ENCODE measurements at regions not wholly inside any gene's neighbourhood (a gene's known extent, or its start where the extent isn't known, plus 50 kb on each side); places are given as distances from the start of the nearest gene placed in this dataset.

DNA sequence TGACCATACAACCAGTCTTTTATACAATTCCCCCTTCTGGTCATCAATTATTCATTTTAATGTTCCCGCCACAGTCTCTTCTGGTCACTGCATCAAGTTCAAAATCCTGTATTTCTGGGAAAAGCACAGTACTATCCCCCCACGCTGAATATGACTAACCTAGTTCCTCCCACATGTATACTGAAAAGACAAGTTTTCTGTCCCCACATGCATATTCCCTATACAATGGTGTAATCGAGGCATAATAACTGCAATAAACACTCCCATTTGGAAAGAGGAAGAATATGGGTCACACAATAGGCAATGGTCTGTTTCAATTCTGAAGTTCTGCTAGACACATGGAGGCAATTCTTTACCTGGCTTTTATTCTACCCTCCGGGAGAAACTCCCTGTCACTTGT lies 344.9 kb downstream of the EFNA5 start:
- no peak overlapping the region for H3K4me2 ChIP-seq (ENCODE audit: low read length)
- H3K4me3 ChIP-seq (ENCODE audit: low read length) = no peak overlapping the region
- H3K9ac ChIP-seq (ENCODE audit: low read depth, low read length) = no peak overlapping the region
- no peaks in the 10 kb centered on the region for H3K27me3 ChIP-seq (ENCODE audit: control insufficient read depth, insufficient read depth, low read length)
- H3K9me3 ChIP-seq (replicated peaks; ENCODE audit: low read length) = no peaks in the 10 kb centered on the region
- no peaks in the 10 kb centered on the region for H3K36me3 ChIP-seq (ENCODE audit: insufficient read depth, low read length)
- no peaks in the 10 kb centered on the region for H3K4me1 ChIP-seq (ENCODE audit: control insufficient read depth, insufficient read depth, low read length)

GRCh38 chr5:107324809-107325208 lies 345.9 kb downstream of the EFNA5 start:
- no peak overlapping the region for H3K4me2 ChIP-seq (ENCODE audit: low read length)
- no peaks in the 10 kb centered on the region for H3K9me3 ChIP-seq (replicated peaks; ENCODE audit: low read length)
- H3K36me3 ChIP-seq (ENCODE audit: insufficient read depth, low read length) = no peaks in the 10 kb centered on the region
- no peaks in the 10 kb centered on the region for H3K27me3 ChIP-seq (ENCODE audit: control insufficient read depth, insufficient read depth, low read length)
- no peaks in the 10 kb centered on the region for H3K4me1 ChIP-seq (ENCODE audit: control insufficient read depth, insufficient read depth, low read length)
- H3K9ac ChIP-seq (ENCODE audit: low read depth, low read length) = no peak overlapping the region
- H3K4me3 ChIP-seq (ENCODE audit: low read length) = no peak overlapping the region

DNA sequence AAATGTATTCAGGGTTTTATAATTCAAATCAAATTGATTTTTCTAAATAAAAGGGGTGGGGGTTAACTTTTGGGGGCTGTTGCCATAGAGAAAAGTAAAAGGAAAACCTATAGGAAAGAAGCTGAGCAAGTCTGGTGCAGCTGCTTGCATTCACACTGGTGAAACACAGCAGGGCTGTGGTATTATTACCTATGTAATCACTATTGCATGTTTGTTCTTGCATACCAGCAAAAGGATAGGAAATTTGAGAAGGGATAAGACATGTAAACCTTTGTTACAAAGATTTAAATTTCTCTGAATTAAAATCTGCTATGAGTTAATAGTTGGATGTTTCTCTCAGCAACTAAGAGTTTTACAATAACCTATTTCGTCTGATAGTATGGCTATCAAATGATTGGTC lies 346.7 kb downstream of the EFNA5 start:
- Histone ChIP-seq H3K4me1 (ENCODE audit: control insufficient read depth, insufficient read depth, low read length) (no peaks in the 10 kb centered on the region), H3K4me3 (ENCODE audit: low read length) (no peak overlapping the region), H3K27me3 (ENCODE audit: control insufficient read depth, insufficient read depth, low read length) (no peaks in the 10 kb centered on the region), H3K36me3 (ENCODE audit: insufficient read depth, low read length) (no peaks in the 10 kb centered on the region), H3K4me2 (ENCODE audit: low read length) (no peak overlapping the region), H3K9ac (ENCODE audit: low read depth, low read length) (no peak overlapping the region), H3K9me3 (replicated peaks; ENCODE audit: low read length) (no peaks in the 10 kb centered on the region)

- H3K36me3 ChIP-seq (ENCODE audit: insufficient read depth, low read length) = no peaks in the 10 kb centered on the region
- no peak overlapping the region for H3K9ac ChIP-seq (ENCODE audit: low read depth, low read length)
- H3K9me3 ChIP-seq (replicated peaks; ENCODE audit: low read length) = no peaks in the 10 kb centered on the region
- no peak overlapping the region for H3K4me3 ChIP-seq (ENCODE audit: low read length)
- H3K4me1 ChIP-seq (ENCODE audit: control insufficient read depth, insufficient read depth, low read length) = no peaks in the 10 kb centered on the region
- H3K27me3 ChIP-seq (ENCODE audit: control insufficient read depth, insufficient read depth, low read length) = no peaks in the 10 kb centered on the region
- H3K4me2 ChIP-seq (ENCODE audit: low read length) = no peak overlapping the region
Observed at GRCh38 chr5:107323536-107323935, 347.2 kb downstream of the EFNA5 start.

DNA sequence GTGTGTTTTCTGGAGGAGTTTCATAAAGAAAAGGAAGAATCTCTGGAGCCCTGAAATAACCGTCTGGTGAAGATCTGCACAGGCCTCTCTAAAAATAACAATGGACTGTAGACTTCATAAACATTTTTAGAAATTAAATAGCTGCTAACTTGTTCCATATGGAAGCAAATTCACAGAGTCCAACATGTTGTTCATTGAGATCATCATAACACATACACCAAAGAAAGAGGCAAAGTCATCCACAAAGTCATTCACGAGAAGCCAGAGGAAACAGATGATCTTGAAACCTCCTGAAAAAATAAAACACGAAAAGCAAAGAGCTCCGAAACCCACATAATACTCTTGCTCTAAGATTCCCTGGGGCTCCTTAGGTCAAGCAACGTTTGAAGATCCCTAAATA lies 347.8 kb downstream of the EFNA5 start:
- no peaks in the 10 kb centered on the region for H3K9me3 ChIP-seq (replicated peaks; ENCODE audit: low read length)
- H3K27me3 ChIP-seq (ENCODE audit: control insufficient read depth, insufficient read depth, low read length) = no peaks in the 10 kb centered on the region
- no peaks in the 10 kb centered on the region for H3K36me3 ChIP-seq (ENCODE audit: insufficient read depth, low read length)
- H3K4me3 ChIP-seq (ENCODE audit: low read length) = no peak overlapping the region
- no peak overlapping the region for H3K4me2 ChIP-seq (ENCODE audit: low read length)
- H3K4me1 ChIP-seq (ENCODE audit: control insufficient read depth, insufficient read depth, low read length) = no peaks in the 10 kb centered on the region
- H3K9ac ChIP-seq (ENCODE audit: low read depth, low read length) = no peak overlapping the region

GRCh38 chr5:107321906-107322305 lies 348.8 kb downstream of the EFNA5 start:
- no peaks in the 10 kb centered on the region for H3K9me3 ChIP-seq (replicated peaks; ENCODE audit: low read length)
- H3K4me1 ChIP-seq (ENCODE audit: control insufficient read depth, insufficient read depth, low read length) = no peaks in the 10 kb centered on the region
- H3K9ac ChIP-seq (ENCODE audit: low read depth, low read length) = no peak overlapping the region

GRCh38 chr5:107320846-107321245 lies 349.9 kb downstream of the EFNA5 start:
- Histone ChIP-seq H3K27me3 (ENCODE audit: control insufficient read depth, insufficient read depth, low read length) (no peaks in the 10 kb centered on the region), H3K4me2 (ENCODE audit: low read length) (no peak overlapping the region), H3K4me1 (ENCODE audit: control insufficient read depth, insufficient read depth, low read length) (no peaks in the 10 kb centered on the region), H3K4me3 (ENCODE audit: low read length) (no peak overlapping the region), H3K36me3 (ENCODE audit: insufficient read depth, low read length) (no peaks in the 10 kb centered on the region), H3K9ac (ENCODE audit: low read depth, low read length) (no peak overlapping the region), H3K9me3 (replicated peaks; ENCODE audit: low read length) (no peaks in the 10 kb centered on the region)

More at GRCh38 chr5:107321906-107322305, 348.8 kb downstream of the EFNA5 start:
- Histone ChIP-seq H3K36me3 (ENCODE audit: insufficient read depth, low read length) (no peaks in the 10 kb centered on the region), H3K27me3 (ENCODE audit: control insufficient read depth, insufficient read depth, low read length) (no peaks in the 10 kb centered on the region), H3K4me2 (ENCODE audit: low read length) (no peak overlapping the region), H3K4me3 (ENCODE audit: low read length) (no peak overlapping the region)

DNA sequence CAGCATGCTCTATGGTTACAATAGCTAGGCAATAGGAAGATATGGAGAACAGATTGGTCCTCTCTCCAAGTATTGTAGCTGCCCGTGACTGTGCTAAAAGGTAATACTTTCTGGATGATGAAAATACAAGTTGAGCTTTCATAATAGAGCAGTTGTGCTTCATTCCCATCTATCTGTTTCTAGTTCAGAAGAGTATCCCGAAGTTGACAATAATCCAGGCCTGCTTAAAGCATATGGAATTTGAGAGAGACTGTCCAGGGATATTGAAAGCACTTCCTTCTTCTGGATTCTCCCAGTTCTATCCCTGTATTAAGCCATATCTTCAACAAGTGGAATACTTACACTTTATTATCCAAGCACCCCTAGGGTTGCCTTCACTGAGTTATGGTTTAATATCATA lies 350.4 kb downstream of the EFNA5 start:
- Histone ChIP-seq H3K36me3 (ENCODE audit: insufficient read depth, low read length) (no peaks in the 10 kb centered on the region), H3K4me1 (ENCODE audit: control insufficient read depth, insufficient read depth, low read length) (no peaks in the 10 kb centered on the region), H3K4me2 (ENCODE audit: low read length) (no peak overlapping the region), H3K27me3 (ENCODE audit: control insufficient read depth, insufficient read depth, low read length) (no peaks in the 10 kb centered on the region), H3K4me3 (ENCODE audit: low read length) (no peak overlapping the region), H3K9me3 (replicated peaks; ENCODE audit: low read length) (no peaks in the 10 kb centered on the region), H3K9ac (ENCODE audit: low read depth, low read length) (no peak overlapping the region)

GRCh38 chr5:107319901-107320300 lies 350.8 kb downstream of the EFNA5 start:
- H3K9ac ChIP-seq (ENCODE audit: low read depth, low read length) = no peak overlapping the region
- no peak overlapping the region for H3K4me2 ChIP-seq (ENCODE audit: low read length)
- H3K4me3 ChIP-seq (ENCODE audit: low read length) = no peak overlapping the region
- H3K4me1 ChIP-seq (ENCODE audit: control insufficient read depth, insufficient read depth, low read length) = no peaks in the 10 kb centered on the region
- H3K36me3 ChIP-seq (ENCODE audit: insufficient read depth, low read length) = no peaks in the 10 kb centered on the region
- no peaks in the 10 kb centered on the region for H3K27me3 ChIP-seq (ENCODE audit: control insufficient read depth, insufficient read depth, low read length)
- no peaks in the 10 kb centered on the region for H3K9me3 ChIP-seq (replicated peaks; ENCODE audit: low read length)

DNA sequence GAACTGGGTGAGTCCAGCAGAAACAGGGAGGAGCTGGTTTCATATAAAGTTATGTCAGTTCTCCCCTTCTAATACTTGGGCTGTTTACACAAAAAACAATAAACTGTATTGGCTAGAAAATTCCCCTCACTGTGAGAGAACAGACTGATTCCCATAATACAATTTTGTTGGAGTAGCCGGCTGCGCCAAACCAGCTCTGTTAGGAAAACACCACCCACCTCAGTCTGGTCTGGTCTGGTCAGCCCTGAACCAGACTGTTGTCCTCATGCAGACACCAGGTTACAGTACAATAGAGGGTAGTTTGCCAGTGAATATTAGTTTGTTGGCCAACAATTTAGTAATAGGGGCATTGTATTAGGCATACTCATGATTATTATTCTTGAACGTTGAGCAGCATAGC lies 356.4 kb downstream of the EFNA5 start:
- no peak overlapping the region for H3K9ac ChIP-seq (ENCODE audit: low read depth, low read length)
- no peak overlapping the region for H3K4me2 ChIP-seq (ENCODE audit: low read length)
- no peaks in the 10 kb centered on the region for H3K27me3 ChIP-seq (ENCODE audit: control insufficient read depth, insufficient read depth, low read length)
- H3K36me3 ChIP-seq (ENCODE audit: insufficient read depth, low read length) = no peaks in the 10 kb centered on the region
- H3K9me3 ChIP-seq (replicated peaks; ENCODE audit: low read length) = no peaks in the 10 kb centered on the region
- H3K4me1 ChIP-seq (ENCODE audit: control insufficient read depth, insufficient read depth, low read length) = no peaks in the 10 kb centered on the region
- no peak overlapping the region for H3K4me3 ChIP-seq (ENCODE audit: low read length)

DNA sequence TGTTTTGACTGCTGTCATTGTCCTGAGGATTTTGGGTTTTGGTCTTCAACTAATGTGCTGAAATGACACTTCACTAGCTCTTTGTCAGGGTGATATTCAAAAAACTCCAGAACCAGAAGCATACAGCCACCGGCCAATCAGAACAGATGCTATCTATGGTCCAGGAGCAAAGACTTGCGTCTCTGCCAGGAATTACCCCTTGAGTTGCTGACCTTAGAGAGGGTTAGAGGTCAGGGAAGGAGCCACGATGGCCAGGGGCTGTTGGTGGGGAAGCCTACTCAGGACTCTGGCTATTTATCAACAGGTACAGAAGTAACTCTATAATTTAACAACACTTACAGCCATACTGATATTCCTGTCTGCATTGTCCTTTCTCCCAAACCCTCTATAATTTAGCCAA lies 356.8 kb downstream of the EFNA5 start:
- H3K9ac ChIP-seq (ENCODE audit: low read depth, low read length) = no peak overlapping the region

DNA sequence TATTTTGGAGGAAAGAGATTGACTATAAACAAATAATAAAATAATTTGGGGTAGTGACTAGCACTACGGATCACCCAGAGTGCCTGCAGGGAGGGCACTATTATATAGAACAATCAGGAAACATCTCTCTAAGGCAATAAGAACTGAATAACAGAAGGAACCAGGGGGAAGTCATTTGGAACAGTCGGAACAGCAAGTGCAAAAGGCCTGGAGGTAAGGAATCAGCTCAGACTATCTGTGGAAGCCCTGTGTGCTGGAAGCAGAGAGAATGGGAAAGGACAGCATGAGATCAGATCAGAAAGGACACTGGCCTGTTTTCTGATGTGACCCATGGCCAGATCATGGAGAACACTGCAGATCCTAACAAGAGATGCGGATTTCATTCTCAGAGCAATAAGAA lies 357.6 kb downstream of the EFNA5 start:
- H3K9ac ChIP-seq (ENCODE audit: low read depth, low read length) = no peak overlapping the region
- H3K4me2 ChIP-seq (ENCODE audit: low read length) = no peak overlapping the region
- H3K4me1 ChIP-seq (ENCODE audit: control insufficient read depth, insufficient read depth, low read length) = no peaks in the 10 kb centered on the region
- H3K36me3 ChIP-seq (ENCODE audit: insufficient read depth, low read length) = no peaks in the 10 kb centered on the region
- no peak overlapping the region for H3K4me3 ChIP-seq (ENCODE audit: low read length)
- no peaks in the 10 kb centered on the region for H3K9me3 ChIP-seq (replicated peaks; ENCODE audit: low read length)
- no peaks in the 10 kb centered on the region for H3K27me3 ChIP-seq (ENCODE audit: control insufficient read depth, insufficient read depth, low read length)

More for the DNA sequence above, 356.8 kb downstream of the EFNA5 start:
- no peaks in the 10 kb centered on the region for H3K27me3 ChIP-seq (ENCODE audit: control insufficient read depth, insufficient read depth, low read length)
- H3K9me3 ChIP-seq (replicated peaks; ENCODE audit: low read length) = no peaks in the 10 kb centered on the region
- no peaks in the 10 kb centered on the region for H3K4me1 ChIP-seq (ENCODE audit: control insufficient read depth, insufficient read depth, low read length)
- H3K36me3 ChIP-seq (ENCODE audit: insufficient read depth, low read length) = no peaks in the 10 kb centered on the region
- no peak overlapping the region for H3K4me3 ChIP-seq (ENCODE audit: low read length)
- no peak overlapping the region for H3K4me2 ChIP-seq (ENCODE audit: low read length)

All from skeletal muscle satellite cell (primary cell).